Stimulated activated CD4-positive, alpha-beta T cell treated with anti-CD3 and anti-CD28 coated beads, TNF-alpha, amount 100 ng/mL, for 48 hours (primary cell): ENCODE measurements at regions not wholly inside any gene's neighbourhood (a gene's known extent, or its start where the extent isn't known, plus 50 kb on each side); places are given as distances from the start of the nearest gene placed in this dataset.
"Not testable (repeated sequence)": the region's sequence is repeated elsewhere in the genome, so short reads cannot be mapped to it uniquely, and the experiment has no call there.

Experiments used
- DNase-seq, 3 donors: peaks; one replicate each; pipeline ENCODE4 v3.0.0-alpha.2; 2020; ENCODE audit warnings: low read depth in 3 of 3

DNA sequence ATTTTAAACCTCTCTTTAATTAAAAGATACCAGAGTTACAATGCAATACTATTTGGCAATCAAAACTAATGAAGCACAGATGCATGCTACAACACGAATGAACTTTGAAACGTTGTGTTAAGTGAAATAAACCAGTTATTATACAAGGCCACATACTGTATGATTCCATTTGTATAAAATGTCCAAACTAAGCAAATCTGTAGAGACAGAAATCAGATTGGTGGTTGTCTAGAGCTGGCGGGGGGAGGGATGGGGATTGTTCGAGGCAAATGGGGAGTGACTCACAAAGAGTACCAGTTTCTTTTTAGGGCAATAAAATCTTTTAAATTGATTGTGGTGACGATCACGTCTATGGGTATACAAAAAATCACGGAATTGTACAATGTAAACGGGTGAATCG lies 677.0 kb downstream of the NTRK3 start:
- DNase-seq: no peak

- no peak for DNase-seq
Observed at GRCh38 chr15:87578776-87579175, 677.8 kb downstream of the NTRK3 start.

DNA sequence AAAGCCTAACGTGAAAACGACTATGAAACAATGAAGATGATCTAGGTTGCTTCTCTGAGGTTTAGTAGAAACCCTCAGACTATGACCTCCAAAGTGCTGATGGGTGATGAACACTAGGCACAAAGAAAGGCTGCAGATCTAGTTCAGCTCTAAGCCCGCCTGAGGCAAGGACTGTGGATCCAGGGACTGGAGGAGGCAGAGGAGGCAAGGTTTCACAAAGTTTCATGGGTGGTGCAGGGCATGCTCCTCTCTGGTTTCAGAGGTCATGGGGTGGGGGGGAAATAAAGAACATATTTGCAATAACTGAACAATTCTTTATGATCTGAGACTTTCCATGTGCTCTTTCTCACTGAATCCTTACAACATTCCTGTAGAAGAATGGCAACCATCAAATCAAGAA lies 679.2 kb downstream of the NTRK3 start:
- no peak for DNase-seq

- DNase-seq: no peak
Observed at GRCh38 chr15:87576486-87577176, 679.9 kb downstream of the NTRK3 start.

GRCh38 chr15:87575896-87576473 lies 680.6 kb downstream of the NTRK3 start:
- DNase-seq: no peak

DNA sequence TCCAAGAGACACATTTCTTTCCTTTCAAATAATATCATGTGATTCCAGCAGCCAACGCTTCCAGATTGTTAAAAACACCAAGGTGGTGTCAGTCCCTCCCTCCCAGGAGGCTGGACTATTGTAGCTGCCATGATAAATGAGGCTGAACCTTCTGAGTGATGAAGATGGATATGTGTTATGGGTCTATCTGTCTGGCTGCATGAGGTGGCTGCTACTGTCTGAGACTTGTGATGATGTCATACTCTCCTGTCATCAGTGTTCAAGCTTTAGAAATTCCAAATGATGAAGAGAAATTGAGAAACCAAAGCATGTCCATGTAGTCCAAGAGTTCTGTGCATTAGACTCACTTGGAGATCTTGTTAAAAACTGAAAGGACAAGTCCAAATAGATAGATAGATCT lies 683.0 kb downstream of the NTRK3 start:
- DNase-seq: no peak

- no peak for DNase-seq
Observed at GRCh38 chr15:87573039-87573438, 683.5 kb downstream of the NTRK3 start.

- no peak for DNase-seq
Observed at GRCh38 chr15:87572381-87572910, 684.1 kb downstream of the NTRK3 start.

DNA sequence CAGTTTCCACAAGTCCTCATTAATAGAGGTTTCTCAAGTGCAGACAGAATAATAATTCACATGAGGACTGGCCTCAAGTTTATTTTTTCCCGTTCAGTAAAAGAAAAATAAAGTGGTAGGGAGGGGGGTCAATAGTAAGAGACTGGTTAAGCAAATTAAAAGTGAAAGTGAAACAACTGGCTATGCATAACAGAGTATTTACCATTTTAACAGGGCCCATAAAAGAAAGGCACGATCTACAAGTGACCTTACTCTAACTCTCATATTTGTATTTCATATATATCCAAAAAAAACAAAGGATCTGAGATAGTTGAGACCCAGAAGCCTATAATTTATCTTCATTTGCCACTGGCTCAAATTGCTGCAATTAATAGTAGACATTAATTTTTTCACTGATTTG lies 686.3 kb downstream of the NTRK3 start:
- no peak for DNase-seq

GRCh38 chr15:87569581-87569980 lies 687.0 kb downstream of the NTRK3 start:
- no peak for DNase-seq

DNA sequence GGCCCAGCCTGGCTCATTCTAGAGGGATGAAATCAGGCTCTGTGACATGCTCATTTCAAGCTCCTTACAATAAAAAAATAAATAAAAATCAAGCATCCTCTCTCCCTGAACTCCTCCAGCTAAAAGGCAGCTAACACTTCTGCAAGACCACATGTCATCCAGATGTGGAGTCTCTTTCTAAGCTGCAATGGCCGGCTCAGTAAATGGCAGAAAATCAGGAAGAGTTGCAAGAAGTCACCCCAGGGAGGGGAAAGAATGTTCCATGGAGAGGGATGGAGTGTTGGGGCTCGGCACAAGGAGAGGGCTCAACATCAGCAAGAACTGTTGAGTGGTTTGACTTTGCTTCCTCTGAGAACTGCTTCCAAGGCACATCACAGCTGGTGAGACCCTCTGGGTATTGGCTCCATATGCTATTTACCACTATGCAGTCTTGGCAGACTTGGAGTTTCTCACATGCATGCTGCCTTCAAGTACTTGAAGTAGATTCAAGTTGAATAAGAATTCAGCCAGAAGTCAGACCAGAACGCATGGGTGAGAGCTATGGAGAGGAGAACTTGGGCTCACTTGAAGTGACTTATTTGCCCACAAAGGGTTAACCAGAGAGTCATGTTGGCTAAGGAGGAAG lies 689.0 kb downstream of the NTRK3 start:
- no peak for DNase-seq

GRCh38 chr15:87566236-87566635 lies 690.3 kb downstream of the NTRK3 start:
- no peak for DNase-seq

GRCh38 chr15:87564681-87565080 lies 691.9 kb downstream of the NTRK3 start:
- DNase-seq: no peak

- no peak for DNase-seq
Observed at GRCh38 chr15:87563869-87564268, 692.7 kb downstream of the NTRK3 start.

DNA sequence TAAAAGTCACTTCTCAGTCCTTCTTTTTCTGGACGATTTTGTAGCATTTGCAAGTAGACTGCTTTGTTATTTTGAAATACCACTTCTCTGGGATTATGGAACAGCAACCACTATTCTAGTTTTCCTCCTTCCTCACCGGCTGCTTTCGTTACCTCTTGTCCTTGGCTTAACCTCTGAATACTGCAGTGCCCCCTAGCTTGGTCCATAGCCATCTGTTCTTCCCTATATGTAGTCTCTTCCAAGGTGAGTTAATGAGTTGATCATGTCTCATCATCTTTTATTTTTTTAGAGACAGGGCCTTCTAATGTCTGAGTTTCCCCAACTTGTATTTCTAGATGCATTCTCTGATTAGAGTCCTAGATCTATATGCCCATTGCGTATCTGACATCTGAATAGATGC lies 694.3 kb downstream of the NTRK3 start:
- no peak for DNase-seq

DNA sequence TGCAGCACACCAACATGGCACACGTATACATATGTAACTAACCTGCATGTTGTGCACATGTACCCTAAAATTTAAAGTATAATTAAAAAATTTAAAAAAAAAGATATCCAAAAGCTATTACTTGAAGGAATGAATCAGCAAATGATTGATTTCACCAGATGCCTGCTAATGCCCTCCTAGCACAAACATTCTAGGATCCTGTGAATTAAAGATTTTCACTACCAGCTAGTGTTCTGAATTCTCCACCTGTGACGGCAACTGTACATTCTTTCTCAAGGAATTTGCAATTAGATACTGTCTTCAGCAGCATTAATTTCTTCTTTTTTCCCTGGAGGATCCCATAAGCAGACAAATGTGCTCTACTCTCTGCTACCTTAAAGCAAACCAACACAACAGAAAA lies 694.9 kb downstream of the NTRK3 start:
- DNase-seq: no peak

DNA sequence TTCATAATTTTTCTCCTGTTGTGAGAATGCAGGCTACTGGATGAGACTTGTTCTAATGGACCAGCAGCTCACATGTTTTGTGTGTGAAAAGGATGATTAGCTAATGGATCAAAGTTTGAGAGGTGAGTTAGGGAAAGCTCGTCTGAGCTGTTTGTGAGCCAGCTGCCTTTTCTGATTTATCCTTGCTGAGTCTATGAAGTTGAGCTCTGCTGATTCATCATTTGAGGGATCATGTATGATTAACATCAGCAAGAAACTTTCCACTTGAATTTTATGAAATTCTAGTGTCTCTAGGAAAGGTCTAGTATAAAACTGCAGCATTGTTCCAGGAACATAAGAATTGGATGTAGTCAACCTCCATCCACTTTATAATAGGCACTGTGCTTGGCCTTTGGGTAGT lies 698.7 kb downstream of the NTRK3 start:
- no peak for DNase-seq

DNA sequence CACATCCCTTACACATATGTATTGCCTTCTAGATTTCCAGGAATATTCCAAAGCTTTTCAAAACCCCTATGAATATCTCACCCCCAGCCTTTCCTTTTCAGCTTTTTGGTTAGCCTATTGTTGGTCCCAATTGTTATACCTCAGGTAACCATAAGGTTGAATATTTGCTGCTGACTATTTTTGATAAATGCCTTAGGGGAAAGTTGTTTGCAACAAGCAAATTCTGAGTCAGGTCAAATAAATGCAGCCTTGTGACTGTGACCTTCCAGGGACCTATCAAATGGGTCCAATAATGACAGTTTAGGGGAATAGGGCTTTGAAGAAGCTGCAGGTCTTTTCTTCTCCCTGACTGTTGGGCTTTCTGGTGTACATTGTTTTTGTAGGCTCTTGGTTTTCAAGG lies 699.7 kb downstream of the NTRK3 start:
- no peak for DNase-seq

GRCh38 chr15:87549860-87550259 lies 706.7 kb downstream of the NTRK3 start:
- DNase-seq: no peak

- no peak for DNase-seq
Observed at GRCh38 chr15:87549296-87549695, 707.2 kb downstream of the NTRK3 start.

- DNase-seq: not testable (repeated sequence)
Observed at GRCh38 chr15:87548590-87548989, 707.9 kb downstream of the NTRK3 start.

DNA sequence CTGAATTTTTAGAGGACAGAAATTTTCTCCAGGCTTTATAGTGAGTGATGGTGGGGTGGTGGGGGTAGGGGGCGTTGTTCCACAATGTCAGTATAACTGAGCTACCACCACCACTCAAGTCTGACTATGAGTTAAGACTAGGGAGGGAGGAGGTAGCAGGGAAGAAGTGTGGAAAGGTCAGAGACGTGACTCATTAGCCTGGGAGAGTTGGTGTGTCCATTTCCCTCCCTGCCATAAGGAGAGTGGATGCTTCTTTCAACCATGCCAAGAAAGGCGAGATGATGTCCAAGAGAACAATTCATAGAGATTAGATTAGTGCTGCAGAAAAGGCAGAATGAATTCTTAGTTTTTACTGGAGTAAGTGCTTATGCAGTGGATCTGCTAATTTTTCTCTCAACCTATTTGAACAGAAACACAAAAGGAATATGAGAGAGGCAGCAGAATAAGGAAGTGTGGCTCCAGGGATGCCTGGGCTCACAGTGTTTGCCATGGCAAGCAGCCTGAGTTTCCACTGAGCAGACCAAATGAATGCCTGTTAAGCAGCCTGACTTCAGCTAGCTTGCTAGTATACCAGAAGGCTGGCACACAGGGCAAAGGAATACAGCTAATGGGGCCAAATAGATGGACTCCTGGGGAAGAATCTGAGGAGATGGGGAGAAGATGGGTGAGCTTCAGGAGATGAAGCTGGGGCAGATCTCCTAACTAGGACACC lies 708.9 kb downstream of the NTRK3 start:
- no peak for DNase-seq
